PC-9 (cell line): ENCODE measurements at regions not wholly inside any gene's neighbourhood (a gene's known extent, or its start where the extent isn't known, plus 50 kb on each side); places are given as distances from the start of the nearest gene placed in this dataset.

Experiments used
- BruUV-seq: library from RNA; stranded (reverse); fragments of 400-500 nt; replicated peaks from 2 replicates; lab custom pipeline; 2021; lab: Mats Ljungman, UMichigan
- CTCF ChIA-PET: fragments of 300-600 bp; sonication (Branson Sonifier 250); formaldehyde crosslinking; loops from one replicate; lab custom pipeline; 2022; ENCODE audit warnings: antibody characterized with exemption; lab: Charles Lee
- POLR2A ChIA-PET: fragments of 300-600 bp; sonication (Branson Sonifier 250); formaldehyde crosslinking; loops from one replicate; lab custom pipeline; 2022; ENCODE audit warnings: antibody characterized with exemption; ENCODE audit not compliant: unreplicated experiment; lab: Charles Lee
- DNase-seq, 2 experiments: peaks; one replicate each; pipeline versions ENCODE4 v3.0.0 to v3.0.0-alpha.2; 2015 to 2022; ENCODE audit warnings: mixed read lengths in 1 of 2
- H2AFZ ChIP-seq: fragments of 200-600 bp; sonication (generic); 2 replicates; pipeline ENCODE4 v1.8.1; 2017; ENCODE audit warnings: antibody characterized with exemption
- H3F3A ChIP-seq: fragments of 200-600 bp; sonication (generic); 2 replicates; pipeline ENCODE4 v1.8.1; 2017; ENCODE audit warnings: antibody characterized with exemption, mild to moderate bottlenecking, low read depth; ENCODE audit not compliant: insufficient read depth
- H3K27ac ChIP-seq: fragments of 200-600 bp; sonication (generic); 2 replicates; pipeline ENCODE4 v1.6.1; 2016; ENCODE audit warnings: mixed run types
- H3K27me3 ChIP-seq: fragments of 200-600 bp; sonication (generic); 2 replicates; pipeline ENCODE4 v1.6.1; 2016; ENCODE audit warnings: low read depth, mixed run types; ENCODE audit not compliant: insufficient read depth
- H3K36me3 ChIP-seq: fragments of 200-600 bp; sonication (generic); 2 replicates; pipeline ENCODE4 v1.6.1; 2016; ENCODE audit warnings: low read depth, mixed run types
- H3K4me1 ChIP-seq: fragments of 200-600 bp; sonication (generic); replicated peaks from 2 replicates; pipeline ENCODE4 v1.6.1; 2016; ENCODE audit warnings: mixed run types; ENCODE audit not compliant: insufficient read depth
- H3K4me2 ChIP-seq: fragments of 200-600 bp; sonication (generic); 2 replicates; pipeline ENCODE4 v1.6.1; 2017; ENCODE audit warnings: mixed run types
- H3K4me3 ChIP-seq: fragments of 200-600 bp; sonication (generic); 2 replicates; pipeline ENCODE4 v1.6.1; 2016; ENCODE audit warnings: mixed run types
- H3K79me2 ChIP-seq: fragments of 200-600 bp; sonication (generic); 2 replicates; pipeline ENCODE4 v1.6.1; 2017; ENCODE audit warnings: low read depth, mixed run types
- H3K9me2 ChIP-seq: fragments of 200-600 bp; sonication (generic); 2 replicates; pipeline ENCODE4 v1.8.1; 2017; ENCODE audit warnings: mild to moderate bottlenecking; ENCODE audit not compliant: insufficient read depth
- H3K9me3 ChIP-seq: fragments of 200-600 bp; sonication (generic); 2 replicates; pipeline ENCODE4 v1.8.1; 2016; ENCODE audit warnings: low read depth; ENCODE audit not compliant: insufficient read depth
- H4K20me1 ChIP-seq: fragments of 200-600 bp; sonication (generic); 2 replicates; pipeline ENCODE4 v1.8.1; 2017; ENCODE audit not compliant: insufficient read depth
- EZH2 ChIP-seq: fragments of 200-600 bp; sonication (generic); IDR thresholded peaks from 2 replicates; pipeline ENCODE4 v1.8.0; 2017; ENCODE audit warnings: antibody characterized with exemption, low read depth
- intact Hi-C: fragments of 100-400 bp; cut with micrococcal nuclease; formaldehyde crosslinking; loops from one replicate; pipeline ENCODE4 v1.10.0; 2022; ENCODE audit not compliant: unreplicated experiment
- TF ChIP-seq, protein P1 (sequence below): fragments of 200-600 bp; sonication (generic); conservative IDR thresholded peaks from 2 replicates; pipeline ENCODE4 v1.6.1; 2017; ENCODE audit warnings: mixed run types, antibody characterized with exemption, mild to moderate bottlenecking, moderate library complexity

DNA sequence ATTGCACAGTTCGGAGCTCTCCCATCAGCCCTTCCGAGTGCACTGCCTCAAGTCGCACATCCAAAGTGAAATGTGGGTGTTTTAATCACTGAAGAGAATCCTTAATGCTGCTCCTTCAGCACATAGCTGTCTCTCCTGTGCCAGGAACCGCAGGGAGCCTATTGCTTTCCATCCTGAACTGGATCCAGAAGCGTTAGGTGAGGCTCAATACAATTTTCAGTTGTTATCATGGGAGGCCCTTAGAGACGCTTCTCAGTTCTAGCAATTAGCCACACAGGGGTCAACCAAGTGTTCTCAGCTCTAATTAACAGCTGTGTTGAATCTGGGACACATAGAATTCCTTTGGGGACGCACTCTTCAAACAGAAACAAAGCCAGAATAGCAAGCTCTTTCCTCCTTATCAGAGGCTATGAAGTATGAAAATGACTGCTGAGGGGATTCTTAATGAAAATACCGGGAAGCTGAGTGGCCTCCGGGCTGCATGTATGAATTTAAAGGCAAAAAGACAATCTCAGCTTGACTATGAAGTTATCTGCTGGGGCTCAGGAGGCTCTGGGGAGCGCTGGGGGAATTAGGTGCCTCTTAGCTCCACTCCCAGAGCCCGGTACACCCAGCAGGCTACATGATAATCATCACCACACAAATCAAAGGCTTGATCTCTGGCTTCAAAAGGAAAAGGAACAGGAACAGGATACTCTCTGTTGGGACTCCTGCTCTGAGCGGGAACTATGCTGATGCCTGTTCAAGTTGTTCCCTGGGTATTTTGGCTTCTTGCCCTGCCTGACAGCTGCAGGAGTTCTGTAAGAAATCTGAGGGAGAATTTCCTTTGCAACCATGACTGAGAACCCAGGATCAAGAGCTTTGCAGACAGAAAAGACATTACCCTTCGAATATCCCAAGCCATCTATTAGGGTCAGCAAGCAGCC, 55.4 kb upstream of the NCOA1 start:
- intact Hi-C loops = no loop called here
- Histone ChIP-seq H4K20me1 (no peaks in the 10 kb centered on the region), H3K4me3 (no peak overlapping the region), H2AFZ (no peak overlapping the region), H3K9me2 (0 out of 2 replicates have a peak, but pooled peaks cover 4% of the 10 kb centered on the region), H3F3A (no peaks in the 10 kb centered on the region), H3K27me3 (no peaks in the 10 kb centered on the region), H3K9me3 (no peaks in the 10 kb centered on the region), H3K27ac (no peak overlapping the region), H3K4me2 (no peak overlapping the region), H3K4me1 (no peaks in the 10 kb centered on the region), H3K79me2 (no peaks in the 10 kb centered on the region), H3K36me3 (no peaks in the 10 kb centered on the region)
- TF ChIP-seq, protein P1, sequence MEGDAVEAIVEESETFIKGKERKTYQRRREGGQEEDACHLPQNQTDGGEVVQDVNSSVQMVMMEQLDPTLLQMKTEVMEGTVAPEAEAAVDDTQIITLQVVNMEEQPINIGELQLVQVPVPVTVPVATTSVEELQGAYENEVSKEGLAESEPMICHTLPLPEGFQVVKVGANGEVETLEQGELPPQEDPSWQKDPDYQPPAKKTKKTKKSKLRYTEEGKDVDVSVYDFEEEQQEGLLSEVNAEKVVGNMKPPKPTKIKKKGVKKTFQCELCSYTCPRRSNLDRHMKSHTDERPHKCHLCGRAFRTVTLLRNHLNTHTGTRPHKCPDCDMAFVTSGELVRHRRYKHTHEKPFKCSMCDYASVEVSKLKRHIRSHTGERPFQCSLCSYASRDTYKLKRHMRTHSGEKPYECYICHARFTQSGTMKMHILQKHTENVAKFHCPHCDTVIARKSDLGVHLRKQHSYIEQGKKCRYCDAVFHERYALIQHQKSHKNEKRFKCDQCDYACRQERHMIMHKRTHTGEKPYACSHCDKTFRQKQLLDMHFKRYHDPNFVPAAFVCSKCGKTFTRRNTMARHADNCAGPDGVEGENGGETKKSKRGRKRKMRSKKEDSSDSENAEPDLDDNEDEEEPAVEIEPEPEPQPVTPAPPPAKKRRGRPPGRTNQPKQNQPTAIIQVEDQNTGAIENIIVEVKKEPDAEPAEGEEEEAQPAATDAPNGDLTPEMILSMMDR = no peak
- no peak for TF ChIP-seq EZH2
- POLR2A ChIA-PET = no interaction called here
- DNase-seq = no peak
- CTCF ChIA-PET = no interaction called here
- no TSS peak for BruUV-seq

DNA sequence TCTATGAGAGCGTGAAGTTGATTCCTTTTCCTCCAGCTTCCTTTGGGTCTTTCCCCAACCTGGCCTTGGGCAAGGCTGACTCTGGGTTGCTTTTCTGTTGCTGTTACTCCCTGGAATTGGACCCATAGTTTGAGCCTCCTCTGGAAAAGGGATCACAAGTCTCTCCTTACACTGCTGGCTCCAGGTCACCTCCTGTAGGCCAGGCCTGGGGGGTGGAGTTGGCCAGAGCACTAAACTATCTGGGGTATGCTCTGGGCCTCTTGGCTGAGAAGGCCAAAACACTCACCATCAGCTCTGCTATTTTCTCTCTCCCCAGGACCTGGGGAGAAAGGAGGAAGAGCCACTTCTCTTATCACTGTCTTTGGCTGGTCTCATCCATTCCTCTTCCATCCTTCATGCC, 56.5 kb upstream of the NCOA1 start:
- CTCF ChIA-PET = no interaction called here
- no TSS peak for BruUV-seq

DNA sequence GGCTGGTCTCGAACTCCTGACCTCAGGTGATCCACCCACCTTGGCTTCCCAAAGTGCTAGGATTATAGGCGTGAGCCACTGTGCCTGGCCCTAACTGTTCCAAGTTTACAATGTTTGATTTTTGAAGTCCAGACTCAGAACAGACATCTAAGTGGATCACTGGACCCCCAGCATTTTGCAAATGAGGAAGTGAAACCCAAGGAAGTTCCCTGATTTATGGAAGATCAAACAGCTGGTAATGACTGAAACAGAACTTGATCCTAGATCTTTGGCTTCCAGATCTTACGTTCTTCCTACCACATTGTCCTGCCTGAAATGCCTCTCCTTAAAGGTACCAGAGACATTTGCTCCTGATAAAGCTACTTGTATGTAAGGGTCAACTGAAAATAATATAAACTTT, 58.3 kb upstream of the NCOA1 start:
- CTCF ChIA-PET = no interaction called here
- POLR2A ChIA-PET = no interaction called here
- no TSS peak for BruUV-seq

More for the DNA sequence above, 56.5 kb upstream of the NCOA1 start:
- Histone ChIP-seq H3K4me3 (no peak overlapping the region), H3K4me2 (no peak overlapping the region), H3F3A (no peaks in the 10 kb centered on the region), H3K36me3 (no peaks in the 10 kb centered on the region), H3K9me3 (no peaks in the 10 kb centered on the region), H3K27me3 (no peaks in the 10 kb centered on the region), H3K4me1 (no peaks in the 10 kb centered on the region), H3K79me2 (no peaks in the 10 kb centered on the region), H3K9me2 (0 out of 2 replicates have a peak, but pooled peaks cover 4% of the 10 kb centered on the region), H2AFZ (no peak overlapping the region), H3K27ac (no peak overlapping the region), H4K20me1 (no peaks in the 10 kb centered on the region)
- TF ChIP-seq, protein P1 = no peak
- POLR2A ChIA-PET = interaction anchor here (0.5 kb wide), 1 partner anchor 21 kb away, joined by 9 read pairs; no protein-coding TSS in a partner anchor
- no peak for DNase-seq
- intact Hi-C loops = no loop called here

More for the DNA sequence above, 58.3 kb upstream of the NCOA1 start:
- Histone ChIP-seq H3K9me3 (no peaks in the 10 kb centered on the region), H3K79me2 (no peaks in the 10 kb centered on the region), H2AFZ (no peak overlapping the region), H3K4me3 (no peak overlapping the region), H3K36me3 (no peaks in the 10 kb centered on the region), H3F3A (no peaks in the 10 kb centered on the region), H3K4me1 (no peaks in the 10 kb centered on the region), H3K4me2 (no peak overlapping the region), H3K9me2 (0 out of 2 replicates have a peak, but pooled peaks cover 4% of the 10 kb centered on the region), H3K27me3 (no peaks in the 10 kb centered on the region), H3K27ac (no peak overlapping the region), H4K20me1 (no peaks in the 10 kb centered on the region)
- intact Hi-C loops = no loop called here
- TF ChIP-seq, protein P1 = no peak
- TF ChIP-seq EZH2 = no peak
- no peak for DNase-seq
